Stimulated activated effector memory CD8-positive, alpha-beta T cell treated with anti-CD3 and anti-CD28 coated beads, Interleukin-12 subunit alpha, Interleukin-12 subunit beta, amount 100 ng/mL, for 72 hours (primary cell): ENCODE measurements at regions not wholly inside any gene's neighbourhood (a gene's known extent, or its start where the extent isn't known, plus 50 kb on each side); places are given as distances from the start of the nearest gene placed in this dataset.
"Not testable (repeated sequence)": the region's sequence is repeated elsewhere in the genome, so short reads cannot be mapped to it uniquely, and the experiment has no call there.

Experiments
- ATAC-seq: fragments of 150-1000 bp; cut with Tn5 transposase; 2 replicates; pipeline ENCODE4 v1.10.0; 2021
- DNase-seq, 2 donors: peaks; one replicate each; pipeline ENCODE4 v3.0.0; 2021 to 2022; ENCODE audit warnings: low spot score in 2 of 2
- H3K27ac Mint-ChIP-seq: one replicate; pipeline ENCODE4 v1.8.0; 2022; ENCODE audit warnings: mild to moderate bottlenecking, mixed read lengths
- H3K36me3 Mint-ChIP-seq: one replicate; pipeline ENCODE4 v1.8.0; 2022; ENCODE audit warnings: mild to moderate bottlenecking, mixed read lengths
- H3K4me1 Mint-ChIP-seq: one replicate; pipeline ENCODE4 v1.8.0; 2022; ENCODE audit warnings: mixed read lengths
- H3K4me3 Mint-ChIP-seq: one replicate; pipeline ENCODE4 v1.8.0; 2022; ENCODE audit warnings: mild to moderate bottlenecking, mixed read lengths
- H3K9me3 Mint-ChIP-seq: one replicate; pipeline ENCODE4 v1.8.0; 2022; ENCODE audit warnings: mixed read lengths

- ATAC-seq (no peak), DNase-seq (no peak)
- Mint-ChIP-seq H3K4me3 (no peak overlapping the region), H3K27ac (no peak overlapping the region), H3K9me3 (no peaks in the 10 kb centered on the region), H3K36me3 (no peaks in the 10 kb centered on the region), H3K4me1 (no peaks in the 10 kb centered on the region)
These were observed 260.3 kb upstream of the RNF32 start for GRCh38 chr7:156380261-156380660.

GRCh38 chr7:156379324-156380070 is 261.1 kb upstream of the RNF32 start:
- Mint-ChIP-seq H3K36me3 (no peaks in the 10 kb centered on the region), H3K4me3 (no peak overlapping the region), H3K4me1 (no peaks in the 10 kb centered on the region), H3K27ac (no peak overlapping the region), H3K9me3 (no peaks in the 10 kb centered on the region)
- no peak for ATAC-seq
- no peak for DNase-seq

- no peaks in the 10 kb centered on the region for H3K4me1 Mint-ChIP-seq
- DNase-seq (no peak), ATAC-seq (no peak)
- H3K4me3 Mint-ChIP-seq = no peak overlapping the region
- no peaks in the 10 kb centered on the region for H3K36me3 Mint-ChIP-seq
- no peaks in the 10 kb centered on the region for H3K9me3 Mint-ChIP-seq
- H3K27ac Mint-ChIP-seq = no peak overlapping the region
These were observed 261.8 kb upstream of the RNF32 start for GRCh38 chr7:156378806-156379205.

GRCh38 chr7:156376317-156376716 is 264.3 kb upstream of the RNF32 start:
- Mint-ChIP-seq H3K36me3 (no peaks in the 10 kb centered on the region), H3K4me1 (no peaks in the 10 kb centered on the region), H3K27ac (no peak overlapping the region), H3K4me3 (no peak overlapping the region), H3K9me3 (peaks cover 5% of the 10 kb centered on the region)
- DNase-seq = no peak
- ATAC-seq = no peak

GRCh38 chr7:156374335-156374734 is 266.2 kb upstream of the RNF32 start:
- H3K36me3 Mint-ChIP-seq = no peaks in the 10 kb centered on the region
- ATAC-seq (no peak), DNase-seq (no peak)
- peaks cover 11% of the 10 kb centered on the region for H3K9me3 Mint-ChIP-seq
- no peak overlapping the region for H3K27ac Mint-ChIP-seq
- no peaks in the 10 kb centered on the region for H3K4me1 Mint-ChIP-seq
- no peak overlapping the region for H3K4me3 Mint-ChIP-seq

- not testable (repeated sequence) for H3K36me3 Mint-ChIP-seq, H3K4me3 Mint-ChIP-seq, ATAC-seq, H3K4me1 Mint-ChIP-seq, H3K27ac Mint-ChIP-seq, DNase-seq
- H3K9me3 Mint-ChIP-seq = peaks cover 13% of the 10 kb centered on the region
These were observed 270.6 kb upstream of the RNF32 start for GRCh38 chr7:156369929-156370328.

GRCh38 chr7:156368053-156368843 is 272.3 kb upstream of the RNF32 start:
- Mint-ChIP-seq H3K9me3 (peaks cover 13% of the 10 kb centered on the region), H3K36me3 (no peaks in the 10 kb centered on the region), H3K4me1 (no peaks in the 10 kb centered on the region), H3K27ac (no peak overlapping the region), H3K4me3 (no peak overlapping the region)
- no peak for ATAC-seq
- DNase-seq = no peak

GRCh38 chr7:156363751-156364150 is 276.8 kb upstream of the RNF32 start:
- Mint-ChIP-seq H3K9me3 (peaks cover 2% of the 10 kb centered on the region), H3K4me3 (no peak overlapping the region), H3K4me1 (no peaks in the 10 kb centered on the region), H3K27ac (no peak overlapping the region), H3K36me3 (no peaks in the 10 kb centered on the region)
- ATAC-seq (no peak), DNase-seq (no peak)

- Mint-ChIP-seq H3K36me3 (no peaks in the 10 kb centered on the region), H3K27ac (no peak overlapping the region), H3K9me3 (no peaks in the 10 kb centered on the region), H3K4me3 (no peak overlapping the region), H3K4me1 (no peaks in the 10 kb centered on the region)
- ATAC-seq (no peak), DNase-seq (no peak)
These were observed 279.7 kb upstream of the RNF32 start for GRCh38 chr7:156360835-156361234.

- DNase-seq = no peak
- Mint-ChIP-seq H3K36me3 (no peaks in the 10 kb centered on the region), H3K27ac (no peak overlapping the region), H3K9me3 (no peaks in the 10 kb centered on the region), H3K4me3 (no peak overlapping the region), H3K4me1 (no peaks in the 10 kb centered on the region)
- ATAC-seq = no peak
These were observed 284.0 kb upstream of the RNF32 start for GRCh38 chr7:156356551-156356950.

GRCh38 chr7:156353352-156353751 is 287.2 kb upstream of the RNF32 start:
- Mint-ChIP-seq H3K4me3 (no peak overlapping the region), H3K4me1 (no peaks in the 10 kb centered on the region), H3K9me3 (no peaks in the 10 kb centered on the region), H3K36me3 (no peaks in the 10 kb centered on the region), H3K27ac (no peak overlapping the region)
- no peak for DNase-seq
- ATAC-seq = no peak

GRCh38 chr7:156347703-156348248 is 292.8 kb upstream of the RNF32 start:
- H3K4me1 Mint-ChIP-seq, ATAC-seq, H3K9me3 Mint-ChIP-seq, H3K4me3 Mint-ChIP-seq, H3K27ac Mint-ChIP-seq, DNase-seq, H3K36me3 Mint-ChIP-seq: not testable (repeated sequence)

- no peak overlapping the region for H3K4me3 Mint-ChIP-seq
- no peak overlapping the region for H3K27ac Mint-ChIP-seq
- H3K9me3 Mint-ChIP-seq = no peaks in the 10 kb centered on the region
- no peak for ATAC-seq
- H3K4me1 Mint-ChIP-seq = no peaks in the 10 kb centered on the region
- no peaks in the 10 kb centered on the region for H3K36me3 Mint-ChIP-seq
- DNase-seq = no peak
These were observed 293.4 kb upstream of the RNF32 start for GRCh38 chr7:156347132-156347531.

GRCh38 chr7:156344595-156344994 is 296.0 kb upstream of the RNF32 start:
- H3K27ac Mint-ChIP-seq = no peak overlapping the region
- ATAC-seq (no peak), DNase-seq (no peak)
- H3K4me1 Mint-ChIP-seq = no peaks in the 10 kb centered on the region
- no peaks in the 10 kb centered on the region for H3K9me3 Mint-ChIP-seq
- no peak overlapping the region for H3K4me3 Mint-ChIP-seq
- no peaks in the 10 kb centered on the region for H3K36me3 Mint-ChIP-seq

GRCh38 chr7:156334636-156335035 is 305.9 kb upstream of the RNF32 start:
- Mint-ChIP-seq H3K4me3 (no peak overlapping the region), H3K9me3 (peaks cover 4% of the 10 kb centered on the region), H3K4me1 (peaks cover 7% of the 10 kb centered on the region), H3K36me3 (no peaks in the 10 kb centered on the region), H3K27ac (no peak overlapping the region)
- DNase-seq = no peak
- peak; percentile 53 for ATAC-seq

- no peak overlapping the region for H3K4me3 Mint-ChIP-seq
- no peaks in the 10 kb centered on the region for H3K36me3 Mint-ChIP-seq
- no peak for ATAC-seq
- H3K9me3 Mint-ChIP-seq = peaks cover 4% of the 10 kb centered on the region
- DNase-seq = no peak
- peaks cover 7% of the 10 kb centered on the region for H3K4me1 Mint-ChIP-seq
- H3K27ac Mint-ChIP-seq = no peak overlapping the region
These were observed 312.7 kb upstream of the RNF32 start for GRCh38 chr7:156327916-156328315.
